Mononuclear cell (primary cell): ENCODE measurements at regions not wholly inside any gene's neighbourhood (a gene's known extent, or its start where the extent isn't known, plus 50 kb on each side); places are given as distances from the start of the nearest gene placed in this dataset.

Experiments used
- H3K27me3 ChIP-seq: 2 replicates; pipeline ENCODE4 v1.6.0; 2011; ENCODE audit warnings: low read length, control low read depth; ENCODE audit not compliant: insufficient read depth
- H3K4me1 ChIP-seq: 2 replicates; pipeline ENCODE4 v1.5.1; 2011; ENCODE audit warnings: mild to moderate bottlenecking, low read length, control low read depth; ENCODE audit not compliant: insufficient read depth
- H3K4me3 ChIP-seq: 2 replicates; pipeline ENCODE4 v1.5.1; 2011; ENCODE audit warnings: mild to moderate bottlenecking, low read length, moderate library complexity
- H3K9me3 ChIP-seq: 2 replicates; pipeline ENCODE4 v1.5.1; 2011; ENCODE audit warnings: low read depth, mild to moderate bottlenecking, control low read depth, low read length

DNA sequence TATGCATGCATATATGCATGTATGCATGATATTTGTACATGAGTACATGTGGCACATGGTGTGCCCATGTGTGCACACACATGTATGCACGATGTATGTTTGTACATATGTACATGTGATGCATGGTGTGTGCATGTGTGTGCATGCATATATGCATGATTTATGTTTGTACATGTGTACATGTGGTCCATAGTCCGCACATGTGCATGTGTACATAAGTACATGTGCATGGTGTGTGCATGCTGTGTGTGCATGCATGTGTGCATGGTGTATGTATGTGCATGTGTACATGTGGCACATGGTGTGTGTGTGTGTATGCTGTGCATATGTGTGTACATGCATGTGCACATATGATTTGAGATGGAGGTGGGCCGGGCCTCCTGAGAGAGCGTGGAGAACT lies 384.2 kb downstream of the TYW1 start:
- H3K9me3 ChIP-seq: no peaks in the 10 kb centered on the region
- H3K4me3 ChIP-seq: no peak overlapping the region
- H3K27me3 ChIP-seq: no peaks in the 10 kb centered on the region
- no peaks in the 10 kb centered on the region for H3K4me1 ChIP-seq

DNA sequence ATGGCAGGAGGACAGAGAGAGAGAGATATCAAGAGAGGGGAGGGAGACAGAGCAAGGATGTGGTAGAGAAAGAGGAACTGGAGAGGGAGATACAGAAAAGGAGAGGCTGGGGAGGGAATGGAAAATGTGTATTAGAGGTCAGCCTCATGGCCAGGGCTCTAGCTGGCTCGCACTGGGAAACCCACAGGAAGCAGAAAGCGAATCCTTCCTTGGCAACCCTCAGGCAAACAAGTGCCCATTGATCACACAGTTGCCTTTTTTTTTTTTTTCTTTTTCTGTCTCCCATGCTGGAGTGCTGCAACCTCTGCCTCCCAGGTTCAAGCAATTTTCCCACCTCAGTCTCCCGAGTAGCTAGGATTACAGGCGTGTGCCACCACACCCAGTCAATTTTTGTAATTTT lies 391.2 kb downstream of the TYW1 start:
- Histone ChIP-seq H3K27me3 (no peaks in the 10 kb centered on the region), H3K9me3 (no peaks in the 10 kb centered on the region), H3K4me1 (no peaks in the 10 kb centered on the region), H3K4me3 (no peak overlapping the region)

DNA sequence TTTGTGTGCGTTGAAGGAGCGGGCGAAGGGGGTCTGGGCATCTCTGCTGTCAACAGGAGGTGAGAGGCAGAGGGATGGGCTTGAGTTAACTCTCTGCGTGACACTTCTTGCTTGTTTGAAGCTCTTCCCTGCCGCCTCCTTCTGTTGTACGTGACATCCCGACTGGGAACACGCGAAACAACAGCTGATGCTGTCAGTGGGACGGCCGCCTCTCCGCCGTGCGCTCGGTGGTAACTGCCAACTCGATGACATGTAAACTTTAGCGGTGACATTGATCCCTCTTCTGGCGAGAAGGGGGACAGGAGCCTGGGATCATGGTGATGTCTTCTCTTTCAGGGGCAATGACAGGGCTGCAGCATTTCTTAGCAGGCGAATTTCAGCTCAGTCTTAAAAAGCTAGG lies 394.5 kb downstream of the TYW1 start:
- H3K27me3 ChIP-seq: no peaks in the 10 kb centered on the region
- no peaks in the 10 kb centered on the region for H3K9me3 ChIP-seq
- no peaks in the 10 kb centered on the region for H3K4me1 ChIP-seq
- no peak overlapping the region for H3K4me3 ChIP-seq

DNA sequence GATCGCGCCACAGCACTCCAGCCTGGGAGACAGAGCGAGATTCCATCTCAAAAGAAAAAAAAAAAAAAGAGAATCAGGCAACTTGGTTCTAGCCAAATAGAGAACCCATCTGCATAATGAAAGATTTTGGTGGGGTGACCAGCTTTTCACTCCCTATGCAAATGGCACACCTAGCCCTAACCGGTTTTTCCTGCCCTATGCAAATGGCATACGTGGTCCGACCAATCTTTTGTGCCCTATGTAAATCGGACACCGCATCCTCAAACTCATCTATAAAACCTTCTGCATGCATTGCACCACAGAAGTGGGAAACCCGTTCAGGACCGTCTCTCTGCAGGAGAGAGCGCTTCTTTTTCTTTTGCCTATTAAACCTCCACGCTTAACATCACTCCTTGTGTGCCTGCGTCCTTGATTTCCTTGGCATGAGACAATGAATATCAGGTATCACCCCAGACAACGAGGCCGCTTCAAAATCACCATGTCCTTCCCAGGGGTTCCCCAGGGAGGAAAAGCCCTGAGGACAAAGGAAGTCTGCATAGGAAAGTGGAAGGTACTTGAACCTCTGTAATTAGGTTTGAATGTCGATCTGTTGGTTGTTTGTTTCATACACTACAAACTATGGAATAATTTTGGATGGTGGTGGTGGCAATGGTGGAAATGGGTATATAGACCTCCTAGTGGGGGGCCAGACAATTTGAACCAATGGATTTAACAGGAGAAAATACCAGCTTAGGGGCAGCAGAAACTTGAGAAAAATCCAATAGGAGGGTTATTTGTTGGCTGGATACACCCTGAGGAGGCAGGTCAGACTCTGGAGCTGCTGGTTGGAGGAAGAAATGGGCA lies 396.2 kb downstream of the TYW1 start:
- Histone ChIP-seq H3K27me3 (no peaks in the 10 kb centered on the region), H3K4me3 (no peak overlapping the region), H3K4me1 (no peaks in the 10 kb centered on the region), H3K9me3 (no peaks in the 10 kb centered on the region)

DNA sequence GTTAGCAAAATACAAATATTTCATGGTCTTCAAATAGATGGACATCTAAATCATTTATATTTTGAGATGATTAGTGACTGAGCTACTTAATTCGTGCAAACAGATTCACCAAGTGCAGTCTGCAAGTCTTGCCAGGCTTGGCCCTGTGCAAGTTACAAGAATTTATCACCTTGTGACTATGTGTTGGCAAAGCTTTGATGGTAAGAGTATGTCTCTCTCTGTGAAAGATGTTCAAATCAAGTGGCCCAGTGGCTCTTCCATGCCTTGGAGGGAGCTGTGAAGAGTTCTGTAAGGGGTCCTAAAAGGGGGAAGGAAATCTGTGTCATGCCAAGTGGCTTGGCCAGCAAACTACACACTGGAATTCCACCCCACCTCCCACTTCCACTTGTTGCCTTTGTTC lies 397.3 kb downstream of the TYW1 start:
- Histone ChIP-seq H3K4me3 (no peak overlapping the region), H3K4me1 (no peaks in the 10 kb centered on the region), H3K9me3 (no peaks in the 10 kb centered on the region), H3K27me3 (no peaks in the 10 kb centered on the region)

DNA sequence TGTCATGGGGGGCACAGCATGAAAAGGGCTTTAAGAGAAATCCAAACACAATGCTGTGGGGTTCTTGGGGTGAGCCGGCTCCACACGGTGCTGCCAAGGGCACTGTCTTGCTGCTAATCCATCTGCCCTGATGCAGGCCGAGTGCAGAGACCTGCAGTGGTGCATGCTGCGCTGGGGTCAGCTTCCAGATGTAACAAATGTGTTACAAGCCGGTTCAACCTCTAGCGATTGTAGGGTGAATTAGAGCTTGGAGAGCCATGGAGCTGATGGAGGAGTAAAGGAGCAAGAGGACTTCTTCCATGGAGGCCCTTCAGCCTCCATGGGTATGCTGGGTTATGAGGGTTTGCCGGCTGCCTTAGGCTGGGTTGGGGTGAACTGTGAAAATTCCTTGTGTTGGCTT lies 402.3 kb downstream of the TYW1 start:
- Histone ChIP-seq H3K9me3 (no peaks in the 10 kb centered on the region), H3K4me3 (no peak overlapping the region), H3K27me3 (no peaks in the 10 kb centered on the region)

DNA sequence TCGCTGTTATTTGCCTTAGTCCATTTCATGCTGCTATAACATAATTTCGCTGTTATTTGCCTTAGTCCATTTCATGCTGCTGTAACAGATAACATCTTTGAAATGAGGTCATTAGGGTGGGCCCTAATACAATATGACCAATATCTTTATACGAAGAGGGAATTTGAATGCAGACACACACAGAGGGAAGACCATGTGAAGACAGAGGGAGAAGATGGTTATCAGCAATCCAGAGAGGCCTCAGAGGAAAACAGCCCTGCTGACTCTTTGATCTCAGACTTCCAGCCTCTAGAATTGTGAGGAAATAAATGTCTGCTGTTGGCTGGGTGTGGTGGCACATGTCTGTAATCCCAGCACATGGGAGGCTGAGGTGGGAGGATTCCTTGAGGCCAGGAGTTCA lies 404.9 kb downstream of the TYW1 start:
- Histone ChIP-seq H3K27me3 (no peaks in the 10 kb centered on the region), H3K4me1 (no peaks in the 10 kb centered on the region), H3K9me3 (no peaks in the 10 kb centered on the region), H3K4me3 (no peak overlapping the region)

More for the DNA sequence above, 402.3 kb downstream of the TYW1 start:
- no peaks in the 10 kb centered on the region for H3K4me1 ChIP-seq

DNA sequence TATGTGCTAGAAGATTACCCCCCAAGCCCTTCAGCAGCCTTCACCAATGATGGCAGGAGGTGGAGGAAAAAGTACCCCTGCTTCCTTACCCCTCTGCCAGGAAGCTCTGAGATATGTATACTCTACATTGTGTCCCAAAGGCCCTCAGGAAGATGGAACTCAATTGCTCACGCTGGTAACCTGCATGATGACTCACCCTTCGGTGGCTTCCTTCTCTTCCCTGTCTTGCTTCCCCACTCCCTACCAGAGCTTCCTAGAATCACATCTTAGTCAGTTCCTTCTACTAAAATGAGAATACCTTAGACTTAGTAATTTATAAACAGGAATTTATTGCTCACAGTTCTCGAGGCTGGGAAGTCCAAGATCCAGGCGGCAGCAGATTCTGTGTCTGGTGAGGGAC lies 405.6 kb downstream of the TYW1 start:
- H3K4me3 ChIP-seq: no peak overlapping the region
- H3K9me3 ChIP-seq: no peaks in the 10 kb centered on the region
- no peaks in the 10 kb centered on the region for H3K27me3 ChIP-seq
- H3K4me1 ChIP-seq: no peaks in the 10 kb centered on the region

DNA sequence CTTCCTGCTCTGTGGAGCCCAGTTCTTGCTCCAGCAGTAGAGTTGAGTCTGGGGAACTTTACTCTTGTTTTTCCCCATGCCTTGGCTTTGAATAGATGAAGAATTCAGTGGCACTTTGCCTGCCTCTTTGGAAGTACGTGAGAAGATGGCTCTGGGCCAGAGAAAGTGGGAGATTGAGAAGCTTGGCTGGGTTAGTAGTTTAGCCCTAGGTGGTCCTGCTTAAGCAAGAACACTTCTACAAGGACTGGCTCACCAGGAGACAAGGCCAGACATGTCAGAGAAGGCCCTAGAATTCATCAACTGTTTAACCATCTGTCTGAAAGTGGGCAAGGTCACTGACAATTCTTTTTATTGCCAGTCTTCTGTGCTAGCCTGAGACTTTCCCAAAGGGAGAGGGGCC lies 410.3 kb downstream of the TYW1 start:
- Histone ChIP-seq H3K9me3 (no peaks in the 10 kb centered on the region), H3K4me3 (no peak overlapping the region), H3K4me1 (no peaks in the 10 kb centered on the region), H3K27me3 (no peaks in the 10 kb centered on the region)

DNA sequence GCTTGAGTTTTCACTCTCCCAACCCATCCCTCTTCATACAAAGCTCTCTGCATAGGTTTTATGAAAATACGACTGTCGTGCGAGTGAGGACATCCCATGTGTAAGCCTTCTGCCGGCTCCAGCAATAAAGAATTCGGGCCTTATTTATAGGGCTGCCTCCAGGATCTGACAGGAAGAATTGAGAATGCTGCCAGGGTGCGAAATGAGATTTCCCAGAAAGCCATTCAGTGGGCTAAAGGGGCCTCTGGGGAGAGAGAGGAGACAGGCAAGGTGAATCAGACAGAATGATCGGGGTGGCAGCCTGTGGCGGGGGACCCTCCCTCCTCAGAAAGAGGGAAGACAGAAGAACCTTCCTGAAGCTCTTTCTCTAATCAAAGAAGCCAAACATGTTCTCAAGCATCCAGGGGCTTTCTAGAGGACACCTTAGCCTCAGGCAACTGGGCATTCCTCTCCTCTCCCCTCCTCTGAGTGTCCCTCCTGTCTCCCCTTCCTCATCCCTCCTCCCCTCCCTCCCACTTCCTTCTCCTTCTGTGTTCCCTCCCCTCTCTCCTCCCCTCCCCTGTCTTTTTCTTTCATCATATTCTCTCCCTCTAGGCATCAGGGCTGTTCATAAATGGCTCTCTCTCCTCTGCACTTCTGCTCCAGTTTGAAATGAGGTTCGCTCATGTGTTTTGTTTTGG lies 410.9 kb downstream of the TYW1 start:
- Histone ChIP-seq H3K4me3 (no peak overlapping the region), H3K27me3 (no peaks in the 10 kb centered on the region), H3K9me3 (no peaks in the 10 kb centered on the region), H3K4me1 (no peaks in the 10 kb centered on the region)

DNA sequence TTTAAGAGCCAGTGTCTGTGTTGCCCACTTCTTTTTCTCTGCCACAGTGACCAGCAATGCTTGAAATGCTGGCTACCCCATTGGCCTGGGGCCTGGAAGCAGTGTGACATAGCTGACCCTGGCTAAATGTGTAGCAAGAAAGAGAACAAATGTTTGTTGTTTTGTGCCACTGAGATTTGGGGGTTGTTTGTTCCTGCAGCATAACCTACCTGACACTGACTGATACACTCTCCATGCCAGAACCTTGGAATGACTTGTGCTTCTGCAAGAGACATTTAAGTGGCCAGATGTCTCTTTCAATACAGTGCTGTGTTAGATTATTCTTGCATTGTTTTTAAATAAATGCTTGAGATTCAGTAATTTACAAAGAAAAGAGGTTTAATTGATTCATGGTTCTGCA lies 411.5 kb downstream of the TYW1 start:
- no peaks in the 10 kb centered on the region for H3K9me3 ChIP-seq
- no peaks in the 10 kb centered on the region for H3K27me3 ChIP-seq
- no peak overlapping the region for H3K4me3 ChIP-seq
- no peaks in the 10 kb centered on the region for H3K4me1 ChIP-seq

DNA sequence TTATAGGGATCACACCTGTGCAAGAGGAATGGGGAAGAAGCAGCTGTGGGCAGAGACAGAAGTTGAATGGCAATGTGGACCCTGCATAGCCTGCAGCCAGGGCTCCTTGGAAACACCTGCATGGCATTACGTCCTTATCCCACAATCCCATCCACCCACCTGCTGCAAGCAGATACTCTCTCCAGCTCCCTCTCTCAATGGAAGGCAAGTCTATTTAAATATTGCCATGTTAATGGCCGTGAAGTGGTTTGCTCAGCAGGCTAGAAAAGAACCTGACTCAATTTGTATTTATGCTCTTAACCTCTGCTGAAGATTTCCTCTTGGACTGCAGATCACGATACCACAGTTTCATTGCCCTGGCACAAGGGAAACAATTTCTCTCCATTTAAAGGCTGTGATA lies 417.0 kb downstream of the TYW1 start:
- H3K4me3 ChIP-seq: no peak overlapping the region
- no peaks in the 10 kb centered on the region for H3K9me3 ChIP-seq
- H3K27me3 ChIP-seq: no peaks in the 10 kb centered on the region
- H3K4me1 ChIP-seq: no peaks in the 10 kb centered on the region

DNA sequence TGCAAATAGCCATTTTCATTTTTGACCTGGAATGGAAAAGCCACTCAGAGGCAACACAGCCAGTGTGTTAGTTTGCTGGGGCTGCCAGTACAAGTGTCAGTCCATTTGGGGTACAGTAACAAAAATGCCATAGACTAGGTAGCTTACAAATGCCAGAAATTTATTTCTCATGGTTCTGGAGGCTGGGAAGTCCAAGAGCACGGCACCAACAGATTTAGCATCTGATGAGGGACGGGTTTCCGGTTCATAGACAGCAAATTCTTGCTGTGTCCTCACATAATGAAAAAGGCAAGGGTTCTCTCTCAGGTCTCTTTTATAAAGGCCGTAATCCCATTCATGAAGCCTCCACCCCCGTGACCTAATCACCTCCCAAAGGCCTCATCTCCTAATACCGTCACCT lies 418.2 kb downstream of the TYW1 start:
- Histone ChIP-seq H3K4me3 (no peak overlapping the region), H3K27me3 (no peaks in the 10 kb centered on the region)

DNA sequence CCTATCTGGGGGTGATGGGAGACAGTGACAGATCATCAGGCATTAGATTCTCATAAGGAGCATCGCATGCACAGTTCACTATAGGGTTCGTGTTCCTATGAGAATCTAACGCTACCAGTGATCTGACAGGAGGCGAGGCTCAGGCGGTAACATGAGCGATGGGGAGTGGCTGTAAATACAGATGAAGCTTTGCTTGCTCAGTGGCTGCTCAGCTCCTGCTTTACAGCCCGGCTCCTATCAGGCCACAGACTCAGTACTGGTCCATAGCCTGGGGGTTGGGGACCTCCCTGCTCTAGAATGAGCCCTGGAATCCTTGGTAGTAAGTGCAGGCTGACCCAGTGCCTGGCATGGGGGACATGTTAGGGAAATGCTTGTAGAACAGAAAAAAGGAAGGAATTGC lies 426.0 kb downstream of the TYW1 start:
- Histone ChIP-seq H3K4me1 (no peaks in the 10 kb centered on the region), H3K27me3 (no peaks in the 10 kb centered on the region), H3K4me3 (no peak overlapping the region), H3K9me3 (no peaks in the 10 kb centered on the region)

More for the DNA sequence above, 418.2 kb downstream of the TYW1 start:
- Histone ChIP-seq H3K9me3 (no peaks in the 10 kb centered on the region), H3K4me1 (no peaks in the 10 kb centered on the region)

DNA sequence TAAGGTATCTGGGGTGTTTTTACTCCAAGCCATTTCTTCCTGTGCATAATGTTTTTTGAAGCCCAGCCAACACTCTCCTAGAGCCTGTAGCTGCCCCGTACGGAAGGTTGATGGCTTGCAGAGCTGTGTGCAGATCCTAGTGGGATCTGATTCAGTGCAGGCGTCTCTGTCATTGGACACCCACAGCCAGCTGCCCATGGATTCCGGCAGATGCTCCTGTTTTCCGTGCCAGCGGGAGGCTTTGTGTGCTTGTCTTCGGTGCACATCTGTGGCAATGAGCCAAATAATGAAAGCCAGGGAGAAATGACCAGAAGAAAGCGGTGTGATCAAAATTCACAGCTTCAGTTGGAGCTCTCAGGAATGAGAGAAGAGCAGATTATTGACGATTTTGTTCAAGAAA lies 426.4 kb downstream of the TYW1 start:
- Histone ChIP-seq H3K27me3 (no peaks in the 10 kb centered on the region), H3K4me3 (no peak overlapping the region), H3K4me1 (no peaks in the 10 kb centered on the region), H3K9me3 (no peaks in the 10 kb centered on the region)

DNA sequence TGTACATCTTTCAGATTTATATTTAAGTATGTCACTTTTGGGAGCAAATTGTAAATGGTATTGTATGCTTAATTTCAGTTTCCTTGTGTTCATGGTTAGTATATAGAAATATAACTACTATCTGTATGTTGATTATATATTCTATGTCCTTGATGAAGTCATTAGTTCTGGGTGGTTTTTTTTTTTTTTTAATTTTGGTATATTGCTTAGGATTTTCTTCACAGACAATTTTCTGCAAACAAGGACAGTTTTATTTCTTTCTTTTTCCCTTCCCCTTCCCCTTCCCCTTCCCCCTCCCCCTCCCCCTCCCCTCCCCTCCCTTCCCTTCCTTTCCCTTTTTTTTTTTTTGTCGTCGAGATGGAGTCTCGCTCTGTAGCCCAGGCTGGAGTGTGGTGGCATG lies 430.0 kb downstream of the TYW1 start:
- Histone ChIP-seq H3K9me3 (no peaks in the 10 kb centered on the region), H3K27me3 (no peaks in the 10 kb centered on the region), H3K4me1 (no peaks in the 10 kb centered on the region), H3K4me3 (no peak overlapping the region)
